ENCODE measurements at regions not wholly inside any gene's neighbourhood (a gene's known extent, or its start where the extent isn't known, plus 50 kb on each side); places are given as distances from the start of the nearest gene placed in this dataset.

GRCh38 chr5:155594270-155594669 is 580.7 kb downstream of the KIF4B start:
- TF ChIP-seq CTCF (IDR thresholded peaks at IDR 0.05 in 4 of 5, conservative IDR thresholded peaks at IDR 0.05 in 1 of 5) (no peak), POLR2A (IDR thresholded peaks at IDR 0.05) (no peak)

Measured in gastrocnemius medialis (tissue), 4 donors.